Femur (tissue), 1 donor: ENCODE measurements at regions not wholly inside any gene's neighbourhood (a gene's known extent, or its start where the extent isn't known, plus 50 kb on each side); places are given as distances from the start of the nearest gene placed in this dataset.
"Not testable (repeated sequence)": the region's sequence is repeated elsewhere in the genome, so short reads cannot be mapped to it uniquely, and the experiment has no call there.

Experiments used
- DNase-seq: peaks from one replicate; pipeline ENCODE4 v3.0.0-alpha.2; 2017

GRCh38 chrX:89539150-89539549, 382.6 kb upstream of the TGIF2LX start:
- not testable (repeated sequence) for DNase-seq

- not testable (repeated sequence) for DNase-seq
Observed at GRCh38 chrX:89557146-89557545, 364.6 kb upstream of the TGIF2LX start.

GRCh38 chrX:89562079-89562478, 359.6 kb upstream of the TGIF2LX start:
- DNase-seq = not testable (repeated sequence)

GRCh38 chrX:89563107-89563506, 358.6 kb upstream of the TGIF2LX start:
- DNase-seq = not testable (repeated sequence)

GRCh38 chrX:89567787-89568186, 353.9 kb upstream of the TGIF2LX start:
- DNase-seq = not testable (repeated sequence)

- DNase-seq = not testable (repeated sequence)
Observed at GRCh38 chrX:89581868-89582267, 339.8 kb upstream of the TGIF2LX start.

- DNase-seq = not testable (repeated sequence)
Observed at GRCh38 chrX:89631858-89632257, 289.9 kb upstream of the TGIF2LX start.

- not testable (repeated sequence) for DNase-seq
Observed at GRCh38 chrX:89635887-89636286, 285.8 kb upstream of the TGIF2LX start.

- not testable (repeated sequence) for DNase-seq
Observed at GRCh38 chrX:89658662-89659061, 263.0 kb upstream of the TGIF2LX start.

GRCh38 chrX:89706481-89706880, 215.2 kb upstream of the TGIF2LX start:
- not testable (repeated sequence) for DNase-seq

GRCh38 chrX:89707363-89707927, 214.3 kb upstream of the TGIF2LX start:
- DNase-seq = not testable (repeated sequence)

- not testable (repeated sequence) for DNase-seq
Observed at GRCh38 chrX:89734367-89734766, 187.3 kb upstream of the TGIF2LX start.

GRCh38 chrX:89756466-89756865, 165.2 kb upstream of the TGIF2LX start:
- DNase-seq = not testable (repeated sequence)

- DNase-seq = not testable (repeated sequence)
Observed at GRCh38 chrX:89757767-89758166, 163.9 kb upstream of the TGIF2LX start.

GRCh38 chrX:89759076-89759685, 162.5 kb upstream of the TGIF2LX start:
- DNase-seq = not testable (repeated sequence)

GRCh38 chrX:89771639-89772038, 150.1 kb upstream of the TGIF2LX start:
- DNase-seq = not testable (repeated sequence)

GRCh38 chrX:89811440-89811839, 110.3 kb upstream of the TGIF2LX start:
- DNase-seq = not testable (repeated sequence)

- DNase-seq = not testable (repeated sequence)
Observed at GRCh38 chrX:89839723-89840122, 82.0 kb upstream of the TGIF2LX start.

- DNase-seq = peak; percentile 25
Observed at GRCh38 chrX:89871662-89872061, 50.0 kb upstream of the TGIF2LX start.
